A549 (cell line): ENCODE measurements at regions not wholly inside any gene's neighbourhood (a gene's known extent, or its start where the extent isn't known, plus 50 kb on each side); places are given as distances from the start of the nearest gene placed in this dataset.

Source experiments
- EHMT2 ChIP-seq: fragments of 200-600 bp; sonication (generic); IDR thresholded peaks from 2 replicates; pipeline ENCODE4 v1.6.1; 2016; ENCODE audit warnings: antibody characterized with exemption, low read depth, mild to moderate bottlenecking, moderate library complexity
- EP300 ChIP-seq, 2 experiments: fragments of >200 bp; sonication (Bioruptor Twin); formaldehyde crosslinking; IDR thresholded peaks; 2 replicates in 1 of 2; 3 replicates in 1 of 2; pipeline ENCODE4 v1.6.1; 2016 to 2017

DNA sequence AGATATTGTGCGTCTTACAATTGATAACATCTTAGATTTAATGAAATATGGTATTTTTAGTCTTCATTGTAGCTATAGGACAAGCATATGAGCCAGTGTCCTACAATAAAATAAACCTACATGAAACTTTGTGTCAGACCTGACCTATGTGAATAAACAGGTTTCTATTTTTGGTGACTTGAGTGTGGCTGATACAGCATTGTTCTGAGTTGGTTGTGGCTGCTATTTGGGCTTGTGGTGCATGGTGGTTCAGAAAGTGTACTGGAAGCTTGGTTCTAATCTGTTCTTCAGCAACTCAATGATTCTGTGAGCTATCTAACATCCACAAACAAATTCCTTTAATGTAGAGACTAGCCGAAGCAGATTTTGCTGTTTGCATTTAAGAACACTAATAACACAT lies 64.9 kb upstream of the MAP2 start:
- TF ChIP-seq EHMT2 (no peak), EP300 (IDR thresholded peaks at IDR 0.05) (no peak)
